ENCODE measurements at regions not wholly inside any gene's neighbourhood (a gene's known extent, or its start where the extent isn't known, plus 50 kb on each side); places are given as distances from the start of the nearest gene placed in this dataset.

GRCh38 chr11:43997022-43997660 lies 50.6 kb upstream of the ACCSL start:
- TF ChIP-seq NFYA (IDR thresholded peaks at IDR 0.05; ENCODE audit: borderline replicate concordance, low read depth, low read length) (no peak), SUZ12 (IDR thresholded peaks at IDR 0.05; ENCODE audit: unreplicated experiment) (no peak), DPF2 (IDR thresholded peaks at IDR 0.05) (no peak), POU2F2 (IDR thresholded peaks at IDR 0.05; ENCODE audit: borderline replicate concordance, low read depth, low read length) (no peak), CTCF (IDR thresholded peaks at IDR 0.05 in 2 of 3, conservative IDR thresholded peaks at IDR 0.05 in 1 of 3; ENCODE audit: control insufficient read depth in 2 of 3, extremely low read depth in 1 of 3, insufficient read depth in 1 of 3, low read depth in 3 of 3, low read length in 3 of 3) (0 out of 6 replicates have a peak, but pooled peaks of 1 of the 3 experiments have one; percentile 10)
- TF ChIP-seq, protein P1, sequence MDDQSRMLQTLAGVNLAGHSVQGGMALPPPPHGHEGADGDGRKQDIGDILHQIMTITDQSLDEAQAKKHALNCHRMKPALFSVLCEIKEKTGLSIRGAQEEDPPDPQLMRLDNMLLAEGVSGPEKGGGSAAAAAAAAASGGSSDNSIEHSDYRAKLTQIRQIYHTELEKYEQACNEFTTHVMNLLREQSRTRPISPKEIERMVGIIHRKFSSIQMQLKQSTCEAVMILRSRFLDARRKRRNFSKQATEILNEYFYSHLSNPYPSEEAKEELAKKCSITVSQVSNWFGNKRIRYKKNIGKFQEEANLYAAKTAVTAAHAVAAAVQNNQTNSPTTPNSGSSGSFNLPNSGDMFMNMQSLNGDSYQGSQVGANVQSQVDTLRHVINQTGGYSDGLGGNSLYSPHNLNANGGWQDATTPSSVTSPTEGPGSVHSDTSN (IDR thresholded peaks at IDR 0.05; ENCODE audit: insufficient replicate concordance, low read depth, low read length): no peak
- TF ChIP-seq, protein P2, sequence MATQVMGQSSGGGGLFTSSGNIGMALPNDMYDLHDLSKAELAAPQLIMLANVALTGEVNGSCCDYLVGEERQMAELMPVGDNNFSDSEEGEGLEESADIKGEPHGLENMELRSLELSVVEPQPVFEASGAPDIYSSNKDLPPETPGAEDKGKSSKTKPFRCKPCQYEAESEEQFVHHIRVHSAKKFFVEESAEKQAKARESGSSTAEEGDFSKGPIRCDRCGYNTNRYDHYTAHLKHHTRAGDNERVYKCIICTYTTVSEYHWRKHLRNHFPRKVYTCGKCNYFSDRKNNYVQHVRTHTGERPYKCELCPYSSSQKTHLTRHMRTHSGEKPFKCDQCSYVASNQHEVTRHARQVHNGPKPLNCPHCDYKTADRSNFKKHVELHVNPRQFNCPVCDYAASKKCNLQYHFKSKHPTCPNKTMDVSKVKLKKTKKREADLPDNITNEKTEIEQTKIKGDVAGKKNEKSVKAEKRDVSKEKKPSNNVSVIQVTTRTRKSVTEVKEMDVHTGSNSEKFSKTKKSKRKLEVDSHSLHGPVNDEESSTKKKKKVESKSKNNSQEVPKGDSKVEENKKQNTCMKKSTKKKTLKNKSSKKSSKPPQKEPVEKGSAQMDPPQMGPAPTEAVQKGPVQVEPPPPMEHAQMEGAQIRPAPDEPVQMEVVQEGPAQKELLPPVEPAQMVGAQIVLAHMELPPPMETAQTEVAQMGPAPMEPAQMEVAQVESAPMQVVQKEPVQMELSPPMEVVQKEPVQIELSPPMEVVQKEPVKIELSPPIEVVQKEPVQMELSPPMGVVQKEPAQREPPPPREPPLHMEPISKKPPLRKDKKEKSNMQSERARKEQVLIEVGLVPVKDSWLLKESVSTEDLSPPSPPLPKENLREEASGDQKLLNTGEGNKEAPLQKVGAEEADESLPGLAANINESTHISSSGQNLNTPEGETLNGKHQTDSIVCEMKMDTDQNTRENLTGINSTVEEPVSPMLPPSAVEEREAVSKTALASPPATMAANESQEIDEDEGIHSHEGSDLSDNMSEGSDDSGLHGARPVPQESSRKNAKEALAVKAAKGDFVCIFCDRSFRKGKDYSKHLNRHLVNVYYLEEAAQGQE (IDR thresholded peaks at IDR 0.05; ENCODE audit: low read depth, low read length): no peak
